H1 (cell line): ENCODE measurements at regions not wholly inside any gene's neighbourhood (a gene's known extent, or its start where the extent isn't known, plus 50 kb on each side); places are given as distances from the start of the nearest gene placed in this dataset.
A peak's percentile ranks its signal among the peaks of the same experiment; 100 is the strongest.

Source experiments
- CTCF ChIA-PET: fragments of 300-600 bp; sonication (Branson Sonifier 250); formaldehyde crosslinking; loops from one replicate; lab custom pipeline; 2021; ENCODE audit not compliant: partially characterized antibody; lab: Charles Lee
- POLR2A ChIA-PET: fragments of 300-600 bp; sonication (Branson Sonifier 250); formaldehyde crosslinking; loops from one replicate; lab custom pipeline; 2021; ENCODE audit warnings: inconsistent platforms; ENCODE audit not compliant: partially characterized antibody; lab: Charles Lee
- DNase-seq, 2 experiments: peaks; one replicate each; pipeline versions ENCODE4 v3.0.0 to v3.0.0-alpha.2; 2010 to 2022; ENCODE audit warnings: low spot score in 2 of 2, low read depth in 1 of 2, mixed read lengths in 1 of 2
- FAIRE-seq: peaks from 2 replicates; lab custom pipeline; 2011; peaks lifted over from hg19 to GRCh38; lab: Jason Lieb, UNC
- H2AFZ ChIP-seq: 2 replicates; pipeline ENCODE4 v1.8.1; 2012; ENCODE audit warnings: low read length, inconsistent platforms
- H2AK5ac ChIP-seq: 2 replicates; pipeline ENCODE4 v1.6.1; 2013; ENCODE audit warnings: low read depth, low read length
- H2BK120ac ChIP-seq: replicated peaks from 2 replicates; pipeline ENCODE3; 2013; ENCODE audit warnings: low read depth, low read length, inconsistent platforms
- H2BK12ac ChIP-seq: 2 replicates; pipeline ENCODE4 v1.6.1; 2013; ENCODE audit warnings: low read depth, low read length
- H2BK15ac ChIP-seq: 2 replicates; pipeline ENCODE4 v1.6.1; 2013; ENCODE audit warnings: low read length
- H2BK20ac ChIP-seq: 2 replicates; pipeline ENCODE4 v1.6.1; 2013; ENCODE audit warnings: low read length
- H2BK5ac ChIP-seq: 2 replicates; pipeline ENCODE4 v1.6.1; 2013; ENCODE audit warnings: low read depth, low read length
- H3K14ac ChIP-seq: 2 replicates; pipeline ENCODE4 v1.6.1; 2013; ENCODE audit warnings: inconsistent platforms; ENCODE audit not compliant: insufficient read length
- H3K18ac ChIP-seq: 2 replicates; pipeline ENCODE4 v1.6.1; 2013; ENCODE audit warnings: low read length; ENCODE audit errors: extremely low read depth
- H3K23ac ChIP-seq: 2 replicates; pipeline ENCODE4 v1.6.1; 2013; ENCODE audit warnings: inconsistent platforms; ENCODE audit not compliant: insufficient read length
- H3K23me2 ChIP-seq: 2 replicates; pipeline ENCODE4 v1.6.1; 2013; ENCODE audit warnings: low read depth, low read length
- H3K27ac ChIP-seq: 2 replicates; pipeline ENCODE4 v1.6.1; 2011; ENCODE audit warnings: low read depth, low read length, inconsistent platforms
- H3K27me3 ChIP-seq, 4 experiments: replicated peaks in 1 of 4; 1 replicate in 1 of 4; 2 replicates in 3 of 4; pipeline versions ENCODE4 v1.6.1 to v1.8.1; 2011 to 2013; ENCODE audit warnings: low read length in 3 of 4, mild to moderate bottlenecking in 3 of 4, inconsistent platforms in 2 of 4, mixed read lengths in 2 of 4, moderate library complexity in 1 of 4; ENCODE audit not compliant: control insufficient read depth in 3 of 4, insufficient read depth in 3 of 4; ENCODE audit errors: extremely low read depth in 1 of 4
- H3K36me3 ChIP-seq, 4 experiments: 2 replicates each; pipeline versions ENCODE4 v1.6.1 to v1.8.1; 2011 to 2013; ENCODE audit warnings: mild to moderate bottlenecking in 4 of 4, low read length in 3 of 4, moderate library complexity in 2 of 4, control low read depth in 1 of 4, inconsistent platforms in 1 of 4; ENCODE audit not compliant: insufficient read depth in 4 of 4, control insufficient read depth in 2 of 4
- H3K4ac ChIP-seq: replicated peaks from 2 replicates; pipeline ENCODE3; 2013; ENCODE audit warnings: low read length, low read depth, mixed read lengths, inconsistent platforms; ENCODE audit not compliant: insufficient read length
- H3K4me1 ChIP-seq, 4 experiments: replicated peaks in 1 of 4; 1 replicate in 1 of 4; 2 replicates in 3 of 4; pipeline versions ENCODE4 v1.6.1 to v1.8.1; 2011 to 2013; ENCODE audit warnings: low read length in 3 of 4, inconsistent platforms in 2 of 4, mixed read lengths in 1 of 4; ENCODE audit not compliant: insufficient read depth in 4 of 4, control insufficient read depth in 3 of 4
- H3K4me2 ChIP-seq, 2 experiments: 2 replicates each; pipeline versions ENCODE4 v1.6.1 to v1.8.1; 2011 to 2013; ENCODE audit warnings: low read depth in 2 of 2, low read length in 2 of 2, control low read depth in 1 of 2, inconsistent platforms in 1 of 2, mild to moderate bottlenecking in 1 of 2; ENCODE audit not compliant: insufficient read depth in 1 of 2
- H3K4me3 ChIP-seq, 4 experiments: fragments of 200-600, 300-600 bp in 1 of 4; sonication (generic), shearing (Covaris generic), sonication (Bioruptor Twin) in 1 of 4; 2 replicates each; pipeline versions ENCODE4 v1.5.1 to v1.8.1; 2011 to 2016; ENCODE audit warnings: low read length in 4 of 4, low read depth in 3 of 4, control low read depth in 2 of 4, inconsistent platforms in 2 of 4, mild to moderate bottlenecking in 2 of 4, mixed read lengths in 1 of 4, moderate library complexity in 1 of 4; ENCODE audit not compliant: insufficient read depth in 2 of 4; ENCODE audit errors: extremely low read depth in 1 of 4
- H3K56ac ChIP-seq: replicated peaks from 2 replicates; pipeline ENCODE3; 2013; ENCODE audit warnings: low read depth, mild to moderate bottlenecking, mixed read lengths, low read length, inconsistent platforms; ENCODE audit not compliant: insufficient read length
- H3K79me1 ChIP-seq: 2 replicates; pipeline ENCODE4 v1.6.1; 2013; ENCODE audit warnings: low read depth, low read length, control low read depth
- H3K79me2 ChIP-seq, 2 experiments: 2 replicates each; pipeline versions ENCODE4 v1.6.1 to v1.8.1; 2012 to 2013; ENCODE audit warnings: low read length in 2 of 2, mild to moderate bottlenecking in 2 of 2, inconsistent platforms in 1 of 2; ENCODE audit not compliant: insufficient read depth in 2 of 2, control insufficient read depth in 1 of 2
- H3K9ac ChIP-seq, 4 experiments: replicated peaks in 1 of 4; 1 replicate in 1 of 4; 2 replicates in 3 of 4; pipeline versions ENCODE4 v1.6.1 to v1.8.1; 2011 to 2013; ENCODE audit warnings: low read depth in 3 of 4, low read length in 3 of 4, control low read depth in 2 of 4, mild to moderate bottlenecking in 2 of 4, moderate library complexity in 2 of 4, inconsistent platforms in 1 of 4; ENCODE audit errors: extremely low read depth in 1 of 4
- H3K9me3 ChIP-seq, 2 experiments: 2 replicates each; pipeline versions ENCODE4 v1.6.1 to v1.8.1; 2012 to 2013; ENCODE audit warnings: mild to moderate bottlenecking in 2 of 2, moderate library complexity in 2 of 2, control low read depth in 1 of 2, inconsistent platforms in 1 of 2, low read depth in 1 of 2, low read length in 1 of 2, mixed read lengths in 1 of 2; ENCODE audit not compliant: insufficient read depth in 2 of 2
- H4K20me1 ChIP-seq, 2 experiments: replicated peaks in 1 of 2; 2 replicates each; pipeline versions ENCODE3 to v1.8.1; 2011 to 2013; ENCODE audit warnings: inconsistent platforms in 2 of 2, low read length in 2 of 2, mild to moderate bottlenecking in 1 of 2; ENCODE audit not compliant: insufficient read depth in 2 of 2, control insufficient read depth in 1 of 2
- H4K5ac ChIP-seq: 2 replicates; pipeline ENCODE4 v1.6.1; 2013; ENCODE audit warnings: low read length, low read depth, mixed read lengths, inconsistent platforms; ENCODE audit not compliant: insufficient read length
- H4K8ac ChIP-seq: 2 replicates; pipeline ENCODE4 v1.8.0; 2013; ENCODE audit warnings: mild to moderate bottlenecking, moderate library complexity, low read length, inconsistent platforms; ENCODE audit not compliant: insufficient read depth; ENCODE audit errors: extremely low read depth
- H4K91ac ChIP-seq: replicated peaks from 2 replicates; pipeline ENCODE3; 2013; ENCODE audit warnings: low read length, mixed read lengths, inconsistent platforms; ENCODE audit not compliant: insufficient read length
- CHD2 ChIP-seq: IDR thresholded peaks from 2 replicates; pipeline ENCODE4 v1.6.1; 2012; ENCODE audit warnings: low read length, improper control_type of control experiment
- EGR1 ChIP-seq: IDR thresholded peaks from 2 replicates; pipeline ENCODE4 v1.6.1; 2011; ENCODE audit warnings: low read depth, low read length, borderline replicate concordance
- JUN ChIP-seq: IDR thresholded peaks from 2 replicates; pipeline ENCODE4 v1.6.1; 2011; ENCODE audit warnings: low read depth, mild to moderate bottlenecking, improper control_type of control experiment, low read length
- JUND ChIP-seq: IDR thresholded peaks from 2 replicates; pipeline ENCODE4 v1.6.1; 2011; ENCODE audit warnings: mild to moderate bottlenecking, improper control_type of control experiment, low read length
- NANOG ChIP-seq: IDR thresholded peaks from 2 replicates; pipeline ENCODE4 v1.6.1; 2011; ENCODE audit warnings: low read length, low read depth, mild to moderate bottlenecking, inconsistent platforms; ENCODE audit not compliant: insufficient read depth, poor library complexity, severe bottlenecking
- RAD21 ChIP-seq, 2 experiments: IDR thresholded peaks in 1 of 2; conservative IDR thresholded peaks in 1 of 2; 2 replicates each; pipeline ENCODE4 v1.6.1; 2011; ENCODE audit warnings: low read depth in 2 of 2, low read length in 2 of 2, improper control_type of control experiment in 1 of 2, inconsistent platforms in 1 of 2, mild to moderate bottlenecking in 1 of 2, moderate library complexity in 1 of 2
- SIX5 ChIP-seq: IDR thresholded peaks from 2 replicates; pipeline ENCODE4 v1.6.1; 2011; ENCODE audit warnings: mild to moderate bottlenecking, low read depth, low read length
- SP1 ChIP-seq: IDR thresholded peaks from 2 replicates; pipeline ENCODE4 v1.6.1; 2011; ENCODE audit warnings: low read depth, low read length
- TBP ChIP-seq: IDR thresholded peaks from 2 replicates; pipeline ENCODE4 v1.6.1; 2011; ENCODE audit warnings: low read depth, low read length, improper control_type of control experiment
- YY1 ChIP-seq: IDR thresholded peaks from 2 replicates; pipeline ENCODE4 v1.6.1; 2011; ENCODE audit warnings: low read depth, mild to moderate bottlenecking, low read length
- WGBS, 2 experiments: shearing (Covaris generic) in 1 of 2; methylation state at CpG; one replicate each; pipeline versions ENCODE4 v1.1.6 to v1.1.7; 2013 to 2015; ENCODE audit warnings: low lambda C conversion rate in 2 of 2, mixed read lengths in 2 of 2, inconsistent platforms in 1 of 2, low coverage in 1 of 2, missing lambda C conversion rate in 1 of 2; ENCODE audit not compliant: insufficient replicate concordance in 2 of 2, insufficient coverage in 1 of 2, insufficient read length in 1 of 2; ENCODE audit errors: extremely low coverage in 1 of 2, missing lambda C conversion rate in 1 of 2; 5-methylcytosine and 5-hydroxymethylcytosine counted together
- TF ChIP-seq, protein P1 (sequence below): IDR thresholded peaks from 2 replicates; pipeline ENCODE4 v1.6.1; 2012; ENCODE audit warnings: inconsistent platforms

DNA sequence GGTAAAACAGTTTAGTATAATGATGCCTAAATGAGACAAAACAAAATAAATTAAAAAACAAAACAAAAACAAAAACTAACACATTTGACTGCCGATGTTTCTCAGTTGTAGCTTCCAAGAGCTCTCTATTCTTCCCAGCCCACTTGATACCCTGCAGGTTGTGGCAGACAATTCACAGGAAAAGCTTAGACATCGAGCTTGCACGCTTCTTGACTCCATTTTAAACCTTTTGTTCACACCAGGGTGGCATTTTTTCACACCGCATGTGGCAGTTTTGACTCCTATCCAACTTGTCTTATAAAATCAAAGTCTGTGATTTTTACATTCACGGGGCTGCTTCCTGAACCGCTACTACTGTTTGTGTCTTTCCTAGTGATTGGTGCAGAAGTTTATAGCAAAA, 575.9 kb downstream of the USP25 start:
- no peak overlapping the region for H2BK120ac ChIP-seq
- H3K23me2 ChIP-seq, result no peaks in the 10 kb centered on the region
- CTCF ChIA-PET, result no interaction called here
- no peaks in the 10 kb centered on the region for H3K79me1 ChIP-seq
- H3K9me3 ChIP-seq, result no peaks in the 10 kb centered on the region
- no peaks in the 10 kb centered on the region for H3K79me2 ChIP-seq
- no peak overlapping the region for H3K18ac ChIP-seq
- H4K91ac ChIP-seq, result no peak overlapping the region
- H3K4me1 ChIP-seq, result 0 out of 7 replicates have a peak, but pooled peaks cover 0 to 2% (median 0%) of the 10 kb centered on the region in 4 experiments
- peak overlapping the region; percentile 56; the same call in 1 of the 2 replicates for H2AFZ ChIP-seq
- no peaks in the 10 kb centered on the region for H3K36me3 ChIP-seq
- no peak overlapping the region for H3K4me3 ChIP-seq
- 88% methylated on average over 6 of the region's 6 CpGs; no CpG with 5 or more reads in 1 of the 2 experiments for WGBS, 2 experiments
- DNase-seq (no peak), FAIRE-seq (peak; percentile 13)
- H2AK5ac ChIP-seq, result no peak overlapping the region
- no peak overlapping the region for H4K8ac ChIP-seq
- no peaks in the 10 kb centered on the region for H4K20me1 ChIP-seq
- no peak overlapping the region for H2BK5ac ChIP-seq
- H3K23ac ChIP-seq, result no peak overlapping the region
- no peak overlapping the region for H2BK20ac ChIP-seq
- H2BK12ac ChIP-seq, result no peak overlapping the region
- no peak overlapping the region for H3K9ac ChIP-seq
- H3K4ac ChIP-seq, result no peak overlapping the region
- no peak overlapping the region for H4K5ac ChIP-seq
- H3K14ac ChIP-seq, result no peak overlapping the region
- H3K27ac ChIP-seq, result no peak overlapping the region
- POLR2A ChIA-PET, result no interaction called here
- no peak overlapping the region for H3K4me2 ChIP-seq
- no peak overlapping the region for H3K56ac ChIP-seq
- no peak overlapping the region for H2BK15ac ChIP-seq
- H3K27me3 ChIP-seq, result no peaks in the 10 kb centered on the region
- TF ChIP-seq JUN (no peak), CHD2 (no peak), SP1 (no peak), EGR1 (no peak), YY1 (no peak), RAD21 (IDR thresholded peaks at IDR 0.05 in 1 of 2, conservative IDR thresholded peaks at IDR 0.05 in 1 of 2; ENCODE audit: low read depth in 2 of 2, low read length in 2 of 2) (no peak), TBP (no peak), JUND (no peak), NANOG (no peak), SIX5 (no peak)
- TF ChIP-seq, protein P1, sequence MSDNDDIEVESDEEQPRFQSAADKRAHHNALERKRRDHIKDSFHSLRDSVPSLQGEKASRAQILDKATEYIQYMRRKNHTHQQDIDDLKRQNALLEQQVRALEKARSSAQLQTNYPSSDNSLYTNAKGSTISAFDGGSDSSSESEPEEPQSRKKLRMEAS, result no peak
